Limb (tissue), 2 donors: ENCODE measurements at regions not wholly inside any gene's neighbourhood (a gene's known extent, or its start where the extent isn't known, plus 50 kb on each side); places are given as distances from the start of the nearest gene placed in this dataset.

Experiments used
- DNase-seq, 2 donors: peaks; one replicate each; pipeline ENCODE4 v3.0.0-alpha.2; 2016; ENCODE audit errors: extremely low spot score in 2 of 2

DNA sequence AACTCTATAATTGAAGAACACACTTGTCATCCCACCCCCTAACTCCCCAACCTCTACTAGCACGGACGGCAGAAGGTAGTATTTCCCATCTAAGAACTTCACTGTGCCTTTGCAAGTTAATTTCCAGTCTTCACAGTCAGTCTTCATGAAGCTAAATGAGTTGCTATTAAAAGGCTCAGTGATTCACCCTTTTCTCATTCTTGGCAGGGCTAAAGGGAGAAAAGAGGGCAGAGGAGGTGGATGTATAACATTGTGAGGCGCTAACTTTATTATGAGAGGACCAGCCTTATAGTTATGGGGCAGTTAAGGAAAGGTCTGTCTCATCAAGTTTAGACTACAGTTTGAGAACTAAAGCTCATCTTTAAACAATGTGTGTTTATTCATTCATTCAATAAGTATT lies 161.0 kb upstream of the S100G start:
- no peak for DNase-seq

DNA sequence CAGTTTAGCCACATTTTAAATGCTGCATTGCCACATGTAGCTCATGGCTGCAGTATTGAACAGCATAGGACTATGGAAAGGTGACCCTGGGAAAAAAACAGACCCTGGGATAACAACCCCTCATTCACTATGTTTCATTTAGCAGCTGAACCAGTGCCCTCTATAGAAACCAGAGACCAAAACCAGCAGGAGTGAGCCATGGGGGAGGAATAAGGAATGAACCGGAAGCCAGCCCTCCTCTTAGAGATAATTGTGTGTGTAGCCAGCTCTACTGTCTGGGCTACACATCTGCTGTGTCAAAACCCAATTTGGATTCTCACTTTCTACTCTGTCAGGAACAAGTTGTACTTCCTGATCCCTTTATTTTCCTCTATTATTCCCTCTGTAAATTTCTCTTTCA lies 158.5 kb upstream of the S100G start:
- DNase-seq, result no peak

DNA sequence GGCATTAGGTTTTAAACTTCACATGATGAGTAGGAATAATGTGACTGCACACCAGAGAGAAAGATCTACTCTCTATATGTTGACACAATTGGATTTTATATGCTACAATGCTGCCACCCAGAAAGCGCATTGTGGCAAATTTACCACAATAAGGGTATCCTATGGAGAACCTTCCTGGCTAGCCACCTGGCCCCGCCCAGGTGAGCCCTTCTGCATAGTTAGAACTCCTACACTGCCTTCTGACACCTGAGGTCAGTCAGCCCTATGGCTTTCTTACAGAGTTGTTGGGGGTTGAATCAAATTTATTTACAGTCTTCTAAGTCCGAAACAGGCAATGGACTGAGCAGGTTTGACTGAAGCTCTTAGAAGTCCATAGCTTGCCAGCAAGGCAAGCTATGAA lies 153.8 kb upstream of the S100G start:
- DNase-seq, result no peak

DNA sequence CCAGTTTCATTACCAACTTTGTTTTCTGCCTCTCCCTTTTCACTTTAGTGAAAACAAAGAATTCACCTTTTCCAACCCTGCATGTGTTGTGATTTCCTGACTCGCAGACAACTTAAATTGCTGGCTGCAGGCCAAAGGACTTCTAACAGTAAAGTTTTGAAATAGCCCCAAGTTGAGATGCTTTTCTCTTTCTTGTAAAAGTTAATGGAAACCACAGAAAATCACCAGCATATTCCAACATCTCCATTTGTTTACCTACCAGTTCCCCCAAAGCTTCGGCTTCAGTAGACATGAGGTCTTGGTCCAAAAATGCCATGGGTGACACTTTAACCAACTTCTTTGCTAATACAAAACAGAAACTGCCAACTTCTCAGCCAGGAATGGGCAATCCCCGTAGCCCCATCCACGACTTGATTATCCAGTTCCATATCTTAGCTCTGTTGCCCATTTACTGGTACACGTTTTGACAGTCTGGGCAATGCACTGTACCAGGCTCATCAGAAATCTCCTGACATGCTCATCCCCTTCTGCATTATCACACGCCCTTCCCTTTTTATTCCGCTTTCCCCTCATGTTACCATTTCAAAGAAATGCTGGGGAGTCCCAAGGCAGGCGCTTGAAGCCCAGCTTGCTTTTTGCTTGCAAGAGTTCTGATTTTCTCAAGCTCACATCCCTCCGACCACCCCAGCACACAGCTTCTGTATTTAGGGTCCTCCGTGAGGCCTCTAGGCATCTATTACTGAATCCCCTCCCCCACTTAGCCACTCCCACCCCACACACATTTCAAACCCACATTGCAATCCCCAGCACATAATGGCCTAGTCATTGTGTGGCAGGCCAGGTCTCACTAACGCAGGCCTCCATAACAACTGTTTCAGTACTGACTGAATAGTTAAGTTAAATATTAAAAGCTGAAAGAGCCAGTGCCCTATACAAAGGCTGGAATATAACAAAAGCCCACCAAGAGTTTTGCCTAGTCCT lies 137.9 kb upstream of the S100G start:
- DNase-seq, result no peak

DNA sequence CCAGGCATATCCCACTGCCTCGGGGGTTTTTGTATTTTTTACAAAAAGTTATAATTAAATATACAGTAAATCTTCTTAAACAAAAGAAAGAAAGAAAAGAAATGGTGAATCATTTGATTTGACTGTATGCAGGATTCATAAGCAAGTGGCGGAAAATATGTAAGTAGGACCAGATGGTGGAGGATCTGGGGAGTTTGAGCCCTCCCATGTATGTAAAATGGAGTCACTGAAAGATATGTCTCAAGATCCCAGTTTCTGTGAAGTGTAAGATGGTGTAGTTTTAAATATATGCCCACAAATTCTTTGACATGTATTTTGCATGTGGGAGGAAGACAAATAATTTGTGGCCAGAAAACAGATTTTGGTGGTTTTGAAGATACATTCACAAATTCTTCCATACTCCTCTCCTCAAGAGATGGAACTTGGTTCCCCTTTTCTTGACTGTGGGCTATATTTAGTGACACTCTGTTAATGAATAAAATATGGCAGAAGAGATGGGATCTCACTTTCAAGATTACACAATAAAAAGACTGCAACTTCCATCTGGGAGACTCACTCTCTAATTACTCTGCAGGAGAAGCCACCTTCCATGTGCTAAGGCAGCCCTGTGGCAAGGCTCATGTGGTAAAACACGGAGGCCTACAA lies 133.6 kb upstream of the S100G start:
- no peak for DNase-seq

DNA sequence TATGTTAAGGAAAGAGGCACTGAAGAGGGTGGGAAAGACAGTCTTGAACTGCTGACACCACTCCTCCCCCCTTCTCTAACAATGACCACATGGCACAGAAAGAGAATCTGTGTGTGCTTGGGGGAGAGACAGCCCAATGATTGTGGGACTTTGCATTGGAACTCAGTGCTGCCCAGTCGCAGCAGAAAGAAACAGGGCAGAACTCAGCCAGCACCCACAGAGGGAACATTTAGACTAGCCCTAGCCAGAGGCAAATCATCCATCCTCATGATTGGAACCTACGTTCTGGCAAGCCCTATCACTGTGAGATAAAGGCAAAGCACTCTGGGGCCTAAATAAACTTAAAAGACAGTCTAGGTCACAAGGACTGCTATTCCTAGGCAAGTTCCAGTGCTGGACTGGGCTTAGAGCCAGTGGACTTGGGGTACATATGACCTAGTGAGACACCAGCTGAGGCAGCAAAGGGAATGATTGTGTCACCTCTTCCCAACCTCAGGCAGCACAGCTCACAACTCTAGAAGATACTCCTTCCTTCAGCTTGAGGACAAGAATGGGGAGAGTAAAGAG lies 132.8 kb upstream of the S100G start:
- no peak for DNase-seq

DNA sequence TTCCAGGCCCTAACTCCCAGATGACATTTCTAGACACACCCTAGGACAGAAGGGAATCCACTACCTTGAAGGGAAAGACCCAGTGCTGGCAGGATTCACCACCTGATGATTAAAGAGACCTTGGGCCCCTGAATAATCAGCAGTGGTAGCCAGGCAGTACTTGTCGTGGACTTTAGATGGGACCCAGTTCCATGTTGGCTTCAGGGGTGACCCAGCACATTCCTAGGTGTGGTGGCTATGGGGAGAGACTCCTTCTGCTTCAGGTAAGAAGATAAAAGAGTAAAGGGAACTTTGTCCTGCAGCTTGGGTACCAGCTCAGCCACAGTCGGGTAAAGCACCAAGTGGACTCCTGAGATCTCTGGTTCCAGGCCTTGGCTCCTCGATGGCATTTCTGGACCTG lies 131.8 kb upstream of the S100G start:
- no peak for DNase-seq

DNA sequence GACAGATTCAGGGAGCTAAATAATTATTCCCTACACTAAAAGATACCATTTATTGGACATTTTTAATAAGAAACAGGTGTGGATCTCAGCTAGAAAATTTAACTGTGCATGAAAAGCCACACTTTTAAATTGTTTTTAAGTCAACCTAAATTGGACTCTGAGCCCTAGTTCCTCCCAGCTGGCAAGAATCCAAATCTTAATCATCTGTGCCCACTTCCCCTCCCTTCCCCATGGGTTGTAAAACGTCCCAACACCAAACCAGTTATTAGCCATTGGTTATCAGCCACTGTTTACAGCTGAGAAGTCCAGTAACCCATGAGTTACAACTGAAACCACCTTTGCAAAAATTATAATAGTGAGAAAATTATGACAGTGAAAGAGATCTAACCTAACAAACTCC lies 125.6 kb upstream of the S100G start:
- DNase-seq, result no peak

DNA sequence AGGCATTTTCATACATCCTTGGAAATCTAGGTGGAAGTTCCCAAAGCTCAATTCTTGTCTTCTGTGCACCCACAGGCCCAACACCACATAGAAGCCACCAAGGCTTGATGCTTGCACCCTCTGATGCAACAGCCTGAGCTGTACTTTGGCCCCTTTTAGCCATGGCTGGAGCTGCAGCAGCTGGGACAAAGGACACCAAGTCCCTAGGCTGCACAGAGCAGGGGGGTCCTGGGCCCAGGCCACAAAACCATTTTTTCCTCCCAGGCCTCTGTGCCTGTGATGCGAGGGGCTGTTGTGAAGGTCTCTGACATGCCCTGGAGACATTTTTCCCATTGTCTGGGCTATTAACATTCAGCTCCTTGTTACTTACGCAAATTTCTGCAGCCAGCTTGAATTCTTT lies 124.0 kb upstream of the S100G start:
- no peak for DNase-seq

DNA sequence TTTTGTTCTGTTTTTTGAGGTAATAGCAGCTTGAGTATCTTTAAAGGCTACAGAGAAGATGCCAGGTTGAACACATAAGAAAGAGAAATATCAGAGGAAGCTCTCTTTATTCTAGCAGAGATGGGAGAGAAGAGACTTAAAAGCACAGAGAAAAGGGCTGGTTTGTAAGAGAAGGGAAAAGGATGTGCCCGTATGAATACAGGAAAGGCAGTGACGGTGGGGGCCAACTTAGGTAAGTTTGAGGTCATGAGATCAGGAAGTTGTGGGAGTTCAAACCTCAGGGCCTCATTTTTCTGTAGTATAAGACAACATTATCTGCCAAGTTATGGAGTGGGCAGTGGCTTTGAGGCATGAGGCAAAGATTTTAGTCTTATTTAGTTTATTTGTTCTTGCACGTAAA lies 121.3 kb upstream of the S100G start:
- no peak for DNase-seq
